Nephron (organoid): ENCODE measurements at regions not wholly inside any gene's neighbourhood (a gene's known extent, or its start where the extent isn't known, plus 50 kb on each side); places are given as distances from the start of the nearest gene placed in this dataset.

Source experiments
- H3K27ac Mint-ChIP-seq, 3 experiments: 2 replicates each; pipeline ENCODE4 v1.8.0; 2020; ENCODE audit warnings: mixed read lengths in 3 of 3, mild to moderate bottlenecking in 2 of 3, moderate library complexity in 1 of 3
- H3K27me3 Mint-ChIP-seq: 2 replicates; pipeline ENCODE4 v1.8.0; 2021; ENCODE audit warnings: low read depth, mild to moderate bottlenecking, moderate library complexity, mixed read lengths
- H3K36me3 Mint-ChIP-seq: 2 replicates; pipeline ENCODE4 v1.8.0; 2020; ENCODE audit warnings: low read depth, mixed read lengths
- H3K4me1 Mint-ChIP-seq: 2 replicates; pipeline ENCODE4 v1.8.0; 2020; ENCODE audit warnings: mixed read lengths
- H3K4me3 Mint-ChIP-seq, 3 experiments: 2 replicates each; pipeline ENCODE4 v1.8.0; 2020; ENCODE audit warnings: mild to moderate bottlenecking in 3 of 3, mixed read lengths in 3 of 3, moderate library complexity in 2 of 3
- H3K9me3 Mint-ChIP-seq: 2 replicates; pipeline ENCODE4 v1.8.0; 2020; ENCODE audit warnings: mixed read lengths
- TF ChIP-seq, protein P1 (sequence below), 3 experiments: fragments of 200-600 bp; sonication (generic); IDR thresholded peaks; one replicate each; pipeline ENCODE4 v1.5.0; 2021; ENCODE audit warnings: antibody characterized with exemption in 3 of 3; ENCODE audit not compliant: unreplicated experiment in 3 of 3

DNA sequence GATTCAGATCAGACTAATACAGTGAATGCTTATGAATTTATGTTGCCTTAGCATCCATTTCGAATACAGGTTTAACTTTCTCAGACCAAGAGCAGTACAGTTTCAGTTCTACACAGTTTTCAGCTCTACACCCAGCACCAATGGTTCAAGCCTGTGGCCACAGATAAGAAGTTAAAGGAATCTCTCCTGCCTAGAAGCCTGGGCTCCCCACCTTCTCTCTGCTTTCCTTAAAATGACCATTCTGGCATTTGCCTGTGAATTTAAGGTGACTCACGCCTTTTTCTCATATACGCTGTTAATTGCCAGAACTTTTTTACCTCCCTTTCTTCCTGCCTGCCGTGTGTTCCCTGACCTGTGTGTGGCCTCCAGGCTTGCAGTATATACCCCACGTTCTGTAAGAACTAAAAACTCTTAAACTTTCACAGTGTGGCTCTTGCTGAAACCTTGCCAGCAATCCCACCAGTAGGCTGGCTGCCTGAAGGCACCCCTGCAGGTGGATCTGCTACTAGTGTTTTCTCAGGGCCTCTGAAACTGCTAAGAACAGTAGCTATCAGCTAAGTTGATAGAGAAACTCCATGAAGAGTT is 692.8 kb upstream of the CDH18 start:
- Mint-ChIP-seq H3K9me3 (no peaks in the 10 kb centered on the region), H3K36me3 (no peaks in the 10 kb centered on the region), H3K27ac (no peak overlapping the region), H3K27me3 (no peaks in the 10 kb centered on the region), H3K4me3 (no peak overlapping the region), H3K4me1 (no peaks in the 10 kb centered on the region)
- TF ChIP-seq, protein P1, sequence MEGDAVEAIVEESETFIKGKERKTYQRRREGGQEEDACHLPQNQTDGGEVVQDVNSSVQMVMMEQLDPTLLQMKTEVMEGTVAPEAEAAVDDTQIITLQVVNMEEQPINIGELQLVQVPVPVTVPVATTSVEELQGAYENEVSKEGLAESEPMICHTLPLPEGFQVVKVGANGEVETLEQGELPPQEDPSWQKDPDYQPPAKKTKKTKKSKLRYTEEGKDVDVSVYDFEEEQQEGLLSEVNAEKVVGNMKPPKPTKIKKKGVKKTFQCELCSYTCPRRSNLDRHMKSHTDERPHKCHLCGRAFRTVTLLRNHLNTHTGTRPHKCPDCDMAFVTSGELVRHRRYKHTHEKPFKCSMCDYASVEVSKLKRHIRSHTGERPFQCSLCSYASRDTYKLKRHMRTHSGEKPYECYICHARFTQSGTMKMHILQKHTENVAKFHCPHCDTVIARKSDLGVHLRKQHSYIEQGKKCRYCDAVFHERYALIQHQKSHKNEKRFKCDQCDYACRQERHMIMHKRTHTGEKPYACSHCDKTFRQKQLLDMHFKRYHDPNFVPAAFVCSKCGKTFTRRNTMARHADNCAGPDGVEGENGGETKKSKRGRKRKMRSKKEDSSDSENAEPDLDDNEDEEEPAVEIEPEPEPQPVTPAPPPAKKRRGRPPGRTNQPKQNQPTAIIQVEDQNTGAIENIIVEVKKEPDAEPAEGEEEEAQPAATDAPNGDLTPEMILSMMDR (IDR thresholded peaks at IDR 0.05; ENCODE audit: unreplicated experiment in 3 of 3) = no peak

DNA sequence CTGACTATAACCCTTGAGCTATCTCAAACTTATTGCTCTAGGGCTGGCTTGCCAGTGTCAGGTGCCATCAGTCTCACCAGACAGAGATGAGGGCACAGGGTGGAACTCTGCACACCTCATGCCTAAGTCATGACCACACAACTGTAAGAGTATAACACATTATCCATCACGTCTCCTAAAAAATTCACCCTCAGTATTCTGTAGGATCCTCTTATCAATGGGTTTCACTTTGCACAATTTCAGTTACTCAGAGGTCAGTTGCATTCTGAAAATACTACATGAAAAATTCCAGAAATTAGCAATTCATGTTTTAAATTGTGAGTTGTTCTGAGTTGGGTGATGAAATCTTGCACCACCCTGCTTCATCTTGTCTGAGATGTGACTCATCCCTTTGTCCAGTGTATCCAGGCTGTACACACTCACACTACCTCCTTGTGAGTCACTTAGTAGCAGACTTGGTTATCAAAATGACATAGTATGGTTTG is 690.9 kb upstream of the CDH18 start:
- Mint-ChIP-seq H3K4me3 (no peak overlapping the region), H3K9me3 (no peaks in the 10 kb centered on the region), H3K4me1 (no peaks in the 10 kb centered on the region), H3K27ac (no peak overlapping the region), H3K36me3 (no peaks in the 10 kb centered on the region), H3K27me3 (no peaks in the 10 kb centered on the region)
- TF ChIP-seq, protein P1 (IDR thresholded peaks at IDR 0.05; ENCODE audit: unreplicated experiment in 3 of 3) = no peak

DNA sequence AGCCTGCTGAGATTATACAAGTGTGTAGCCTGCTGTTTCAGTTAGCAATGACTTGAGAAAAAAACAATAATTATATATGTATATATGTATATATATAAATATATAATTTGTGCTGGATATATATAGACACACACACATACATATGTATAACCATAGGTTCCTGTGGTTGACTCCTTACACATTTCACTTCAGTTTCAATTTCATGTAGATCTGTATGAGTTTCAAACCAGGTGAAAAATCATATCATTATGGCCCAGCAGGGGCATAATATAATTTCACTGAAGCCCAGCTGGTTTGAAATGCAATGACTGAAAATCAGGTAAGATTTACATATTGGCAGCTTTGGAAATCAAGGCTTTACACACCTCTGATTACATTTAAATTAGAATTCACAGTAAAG is 690.4 kb upstream of the CDH18 start:
- TF ChIP-seq, protein P1 (IDR thresholded peaks at IDR 0.05; ENCODE audit: unreplicated experiment in 3 of 3) = no peak
- Mint-ChIP-seq H3K4me1 (no peaks in the 10 kb centered on the region), H3K27me3 (no peaks in the 10 kb centered on the region), H3K9me3 (no peaks in the 10 kb centered on the region), H3K27ac (no peak overlapping the region), H3K36me3 (no peaks in the 10 kb centered on the region), H3K4me3 (no peak overlapping the region)

DNA sequence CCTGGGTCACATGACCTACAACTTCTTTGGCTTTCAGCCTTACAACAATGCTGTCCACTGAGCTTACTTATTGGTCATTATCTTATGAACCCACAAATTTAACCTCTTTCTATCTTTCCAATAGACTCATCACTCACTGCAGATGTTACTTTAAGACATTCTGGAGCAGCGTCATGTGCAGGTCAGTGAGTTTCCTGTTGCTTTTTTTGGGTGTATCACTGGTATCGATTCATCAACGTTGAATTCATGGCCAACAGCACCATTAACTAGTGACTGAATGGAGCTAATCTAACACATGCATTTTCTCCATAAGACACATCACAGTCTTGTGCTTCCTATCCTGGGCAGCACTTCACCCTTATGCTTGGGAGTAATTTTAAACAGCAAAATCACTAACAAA is 672.6 kb upstream of the CDH18 start:
- H3K36me3 Mint-ChIP-seq = no peaks in the 10 kb centered on the region
- no peaks in the 10 kb centered on the region for H3K27me3 Mint-ChIP-seq
- no peaks in the 10 kb centered on the region for H3K4me1 Mint-ChIP-seq
- no peaks in the 10 kb centered on the region for H3K9me3 Mint-ChIP-seq
- H3K4me3 Mint-ChIP-seq = no peak overlapping the region
- no peak overlapping the region for H3K27ac Mint-ChIP-seq
- TF ChIP-seq, protein P1 (IDR thresholded peaks at IDR 0.05; ENCODE audit: unreplicated experiment in 3 of 3) = no peak

DNA sequence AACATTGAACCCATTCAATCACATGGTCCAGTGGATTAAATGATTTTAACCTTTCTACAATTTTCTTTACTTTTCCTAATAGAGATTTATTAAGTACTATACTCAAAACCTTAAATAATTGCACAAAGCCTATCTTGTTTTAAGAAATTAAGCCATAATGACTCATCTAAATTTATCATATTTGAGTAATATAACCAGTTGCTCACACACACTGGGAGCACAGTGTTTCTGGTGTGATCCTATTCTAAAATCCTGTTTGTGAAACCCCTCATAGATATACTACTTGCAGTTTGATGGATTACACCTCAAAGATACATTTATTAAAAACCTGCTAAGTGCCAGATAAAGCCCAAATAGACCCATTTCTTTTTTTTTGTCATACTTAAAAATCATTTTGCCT is 668.3 kb upstream of the CDH18 start:
- TF ChIP-seq, protein P1 (IDR thresholded peaks at IDR 0.05; ENCODE audit: unreplicated experiment in 3 of 3) = no peak
- Mint-ChIP-seq H3K27me3 (no peaks in the 10 kb centered on the region), H3K4me1 (no peaks in the 10 kb centered on the region), H3K36me3 (no peaks in the 10 kb centered on the region), H3K4me3 (no peak overlapping the region), H3K9me3 (peaks cover 5% of the 10 kb centered on the region), H3K27ac (no peak overlapping the region)

DNA sequence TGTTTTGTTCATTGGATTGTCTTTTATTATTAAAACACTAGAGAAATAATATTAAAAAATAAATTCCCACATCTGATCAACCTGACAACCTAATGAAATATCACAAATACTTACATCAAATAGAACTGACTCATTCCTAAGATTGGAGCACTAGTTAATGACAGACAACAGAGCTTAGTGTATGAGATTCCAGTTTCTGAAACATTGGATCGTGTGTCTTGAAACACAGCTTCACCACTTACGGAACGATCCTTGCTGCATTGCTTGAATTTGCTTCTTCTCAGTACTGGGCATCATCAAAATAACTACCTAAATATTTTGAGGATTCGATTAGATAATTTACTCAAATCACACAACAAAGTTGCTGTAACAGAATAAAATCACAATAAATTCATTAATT is 667.2 kb upstream of the CDH18 start:
- Mint-ChIP-seq H3K27me3 (no peaks in the 10 kb centered on the region), H3K4me3 (no peak overlapping the region)

More for the DNA sequence above, 667.2 kb upstream of the CDH18 start:
- Mint-ChIP-seq H3K27ac (no peak overlapping the region), H3K9me3 (peaks cover 11% of the 10 kb centered on the region), H3K36me3 (no peaks in the 10 kb centered on the region), H3K4me1 (peaks cover 1% of the 10 kb centered on the region)
- TF ChIP-seq, protein P1 (IDR thresholded peaks at IDR 0.05; ENCODE audit: unreplicated experiment in 3 of 3) = no peak
